CD4-positive, alpha-beta T cell (primary cell): ENCODE measurements at regions not wholly inside any gene's neighbourhood (a gene's known extent, or its start where the extent isn't known, plus 50 kb on each side); places are given as distances from the start of the nearest gene placed in this dataset.
"Not testable (repeated sequence)": the region's sequence is repeated elsewhere in the genome, so short reads cannot be mapped to it uniquely, and the experiment has no call there.

ENCODE experiments used
- ATAC-seq: fragments of 200-7000 bp; cut with Tn5 transposase; one replicate; pipeline ENCODE4 v1.10.0; 2022; ENCODE audit warnings: mild to moderate bottlenecking; ENCODE audit not compliant: poor library complexity
- CTCF ChIA-PET: fragments of 350-600 bp; sonication (Branson Sonifier 250); formaldehyde crosslinking; loops from one replicate; lab custom pipeline; 2021; ENCODE audit warnings: antibody characterized with exemption, inconsistent platforms; lab: Charles Lee
- POLR2A ChIA-PET: fragments of 350-600 bp; sonication (Branson Sonifier 250); formaldehyde crosslinking; loops from one replicate; lab custom pipeline; 2021; ENCODE audit warnings: antibody characterized with exemption, inconsistent platforms; lab: Charles Lee
- DNase-seq, 14 experiments: peaks; one replicate each; pipeline ENCODE4 v3.0.0-alpha.2; 2013 to 2020; ENCODE audit warnings: mixed read lengths in 2 of 14
- H3K27ac ChIP-seq, 2 donors: one replicate each; pipeline versions ENCODE4 v1.5.1 to v1.7.0; 2013; ENCODE audit warnings: low read length in 2 of 2, low read depth in 1 of 2, mild to moderate bottlenecking in 1 of 2
- H3K27me3 ChIP-seq, 2 experiments: 1 replicate in 1 of 2; 2 replicates in 1 of 2; pipeline versions ENCODE4 v1.6.1 to v1.7.0; 2013; ENCODE audit warnings: low read length in 2 of 2, control low read depth in 1 of 2, mild to moderate bottlenecking in 1 of 2, moderate library complexity in 1 of 2; ENCODE audit not compliant: insufficient read depth in 2 of 2, control insufficient read depth in 1 of 2
- H3K36me3 ChIP-seq: one replicate; pipeline ENCODE4 v1.6.1; 2013; ENCODE audit warnings: low read length, control low read depth; ENCODE audit not compliant: insufficient read depth
- H3K4me1 ChIP-seq: one replicate; pipeline ENCODE4 v1.6.1; 2013; ENCODE audit warnings: low read length, control low read depth; ENCODE audit not compliant: insufficient read depth
- H3K4me3 ChIP-seq: one replicate; pipeline ENCODE4 v1.5.1; 2013; ENCODE audit warnings: mild to moderate bottlenecking, low read length, moderate library complexity
- H3K9me3 ChIP-seq, 2 experiments: 1 replicate in 1 of 2; 2 replicates in 1 of 2; pipeline versions ENCODE4 v1.6.1 to v1.7.0; 2013; ENCODE audit warnings: low read length in 2 of 2, mild to moderate bottlenecking in 2 of 2, control low read depth in 1 of 2, moderate library complexity in 1 of 2; ENCODE audit not compliant: control insufficient read depth in 1 of 2, insufficient read depth in 1 of 2
- H3K27ac Mint-ChIP-seq: one replicate; pipeline ENCODE4 v1.8.0; 2020; ENCODE audit warnings: mixed read lengths
- H3K27me3 Mint-ChIP-seq: one replicate; pipeline ENCODE4 v1.8.0; 2021; ENCODE audit warnings: mixed read lengths
- H3K36me3 Mint-ChIP-seq: one replicate; pipeline ENCODE4 v1.8.0; 2021; ENCODE audit warnings: low read depth, mixed read lengths
- H3K4me1 Mint-ChIP-seq: one replicate; pipeline ENCODE4 v1.8.0; 2021; ENCODE audit warnings: low read depth, mixed read lengths
- H3K4me3 Mint-ChIP-seq: one replicate; pipeline ENCODE4 v1.8.0; 2020; ENCODE audit warnings: mild to moderate bottlenecking, mixed read lengths
- H3K9me3 Mint-ChIP-seq: one replicate; pipeline ENCODE4 v1.8.0; 2020; ENCODE audit warnings: mixed read lengths
- intact Hi-C, 2 experiments: fragments of 100-400 bp; cut with DNase I in 1 of 2; cut with micrococcal nuclease in 1 of 2; formaldehyde crosslinking; loops; one replicate each; pipeline versions ENCODE4 v1.15.1 to v1.9.0; 2023 to 2025; cut with DNase I, micrococcal nuclease
- TF ChIP-seq, protein P1 (sequence below): fragments of 200-600 bp; IDR thresholded peaks from one replicate; pipeline ENCODE4 v1.8.0; 2022; ENCODE audit warnings: antibody characterized with exemption, mild to moderate bottlenecking

DNA sequence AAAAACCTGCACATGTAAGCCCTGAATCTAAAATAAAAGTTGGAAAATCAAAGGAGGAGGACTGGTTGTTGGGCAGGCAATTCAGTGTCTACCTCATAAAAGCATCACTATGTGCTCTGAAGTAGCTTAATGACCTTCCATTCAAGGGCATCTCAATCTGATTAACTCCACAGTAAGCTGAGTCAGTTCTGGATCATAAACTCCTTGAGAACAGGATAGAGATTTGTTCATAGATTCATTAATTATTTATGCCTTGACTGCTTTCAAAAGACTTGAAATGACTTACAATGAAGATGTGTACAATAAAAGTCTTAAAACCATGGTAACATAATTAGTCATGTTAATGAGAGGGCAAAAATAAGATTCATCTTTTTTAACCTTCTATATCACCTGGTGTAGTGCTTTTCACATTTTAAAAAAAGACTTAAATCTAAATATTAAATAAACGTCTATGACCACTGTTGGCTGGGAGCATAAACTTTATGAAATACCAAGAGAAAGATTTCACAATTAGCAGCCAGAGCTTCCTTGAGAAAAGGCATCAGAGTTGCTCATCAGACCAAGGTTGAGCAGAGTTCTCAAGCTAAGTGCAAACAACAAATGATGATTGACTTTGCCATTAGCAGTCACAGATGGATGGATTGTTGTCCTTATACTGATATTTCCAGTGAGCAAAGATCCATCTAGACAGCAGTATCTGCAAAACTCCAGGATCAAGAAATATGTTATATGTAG is 237.3 kb upstream of the THUMPD2 start:
- ChIA-PET CTCF (no interaction called here), POLR2A (no interaction called here)
- no peak overlapping the region for H3K27ac ChIP-seq
- TF ChIP-seq, protein P1, sequence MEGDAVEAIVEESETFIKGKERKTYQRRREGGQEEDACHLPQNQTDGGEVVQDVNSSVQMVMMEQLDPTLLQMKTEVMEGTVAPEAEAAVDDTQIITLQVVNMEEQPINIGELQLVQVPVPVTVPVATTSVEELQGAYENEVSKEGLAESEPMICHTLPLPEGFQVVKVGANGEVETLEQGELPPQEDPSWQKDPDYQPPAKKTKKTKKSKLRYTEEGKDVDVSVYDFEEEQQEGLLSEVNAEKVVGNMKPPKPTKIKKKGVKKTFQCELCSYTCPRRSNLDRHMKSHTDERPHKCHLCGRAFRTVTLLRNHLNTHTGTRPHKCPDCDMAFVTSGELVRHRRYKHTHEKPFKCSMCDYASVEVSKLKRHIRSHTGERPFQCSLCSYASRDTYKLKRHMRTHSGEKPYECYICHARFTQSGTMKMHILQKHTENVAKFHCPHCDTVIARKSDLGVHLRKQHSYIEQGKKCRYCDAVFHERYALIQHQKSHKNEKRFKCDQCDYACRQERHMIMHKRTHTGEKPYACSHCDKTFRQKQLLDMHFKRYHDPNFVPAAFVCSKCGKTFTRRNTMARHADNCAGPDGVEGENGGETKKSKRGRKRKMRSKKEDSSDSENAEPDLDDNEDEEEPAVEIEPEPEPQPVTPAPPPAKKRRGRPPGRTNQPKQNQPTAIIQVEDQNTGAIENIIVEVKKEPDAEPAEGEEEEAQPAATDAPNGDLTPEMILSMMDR: no peak
- peaks cover 3 to 5% of the 10 kb centered on the region in 2 experiments for H3K9me3 ChIP-seq
- H3K9me3 Mint-ChIP-seq: peaks cover 16% of the 10 kb centered on the region
- ATAC-seq (no peak), DNase-seq (no peak)
- H3K4me1 Mint-ChIP-seq: no peaks in the 10 kb centered on the region
- H3K4me3 Mint-ChIP-seq: no peak overlapping the region
- no peak overlapping the region for H3K27ac Mint-ChIP-seq
- no peak overlapping the region for H3K4me3 ChIP-seq
- no peaks in the 10 kb centered on the region for H3K36me3 ChIP-seq
- no peaks in the 10 kb centered on the region for H3K27me3 Mint-ChIP-seq
- no peaks in the 10 kb centered on the region for H3K36me3 Mint-ChIP-seq
- no peaks in the 10 kb centered on the region for H3K4me1 ChIP-seq
- intact Hi-C loops: no loop called here
- no peaks in the 10 kb centered on the region for H3K27me3 ChIP-seq

DNA sequence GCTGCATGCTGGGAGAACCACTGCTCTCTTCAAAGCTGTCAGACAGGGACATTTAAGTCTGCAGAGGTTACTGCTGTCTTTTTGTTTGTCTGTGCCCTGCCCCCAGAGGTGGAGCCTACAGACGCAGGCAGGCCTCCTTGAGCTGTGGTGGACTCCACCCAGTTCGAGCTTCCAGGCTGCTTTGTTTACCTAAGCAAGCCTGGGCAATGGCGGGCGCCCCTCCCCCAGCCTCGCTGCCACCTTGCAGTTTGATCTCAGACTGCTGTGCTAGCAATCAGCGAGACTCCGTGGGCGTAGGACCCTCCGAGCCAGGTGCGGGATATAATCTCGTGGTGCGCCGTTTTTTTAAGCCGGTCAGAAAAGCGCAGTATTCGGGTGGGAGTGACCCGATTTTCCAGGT is 234.9 kb upstream of the THUMPD2 start:
- H3K27me3 ChIP-seq, DNase-seq, H3K4me3 ChIP-seq, H3K4me1 ChIP-seq, CTCF ChIA-PET, H3K27ac ChIP-seq, H3K36me3 Mint-ChIP-seq, POLR2A ChIA-PET, intact Hi-C loops, ATAC-seq, H3K9me3 Mint-ChIP-seq, H3K4me3 Mint-ChIP-seq, H3K27me3 Mint-ChIP-seq, H3K27ac Mint-ChIP-seq, H3K4me1 Mint-ChIP-seq, H3K9me3 ChIP-seq, H3K36me3 ChIP-seq: not testable (repeated sequence)

DNA sequence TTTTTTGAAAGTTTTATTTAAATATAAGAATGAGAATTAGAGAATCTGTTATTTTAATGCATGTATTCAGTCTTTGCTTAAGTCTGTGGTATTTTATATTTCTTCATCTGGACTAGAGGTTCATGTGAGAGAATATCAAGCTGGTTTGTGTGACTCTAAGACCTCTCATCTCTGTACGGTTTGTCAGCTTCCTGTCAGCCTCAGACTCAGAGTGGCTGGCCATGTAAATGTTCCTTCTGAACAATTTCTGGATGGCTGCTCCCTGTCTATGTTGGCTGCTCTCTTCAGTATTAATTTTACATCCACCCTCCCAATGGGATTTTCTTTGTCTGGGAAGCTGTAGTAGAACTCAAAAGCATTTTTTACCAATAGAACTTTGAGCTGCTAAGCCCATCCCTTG is 225.3 kb upstream of the THUMPD2 start:
- Mint-ChIP-seq H3K4me3 (no peak overlapping the region), H3K27me3 (no peaks in the 10 kb centered on the region), H3K27ac (no peak overlapping the region), H3K4me1 (no peaks in the 10 kb centered on the region), H3K36me3 (no peaks in the 10 kb centered on the region), H3K9me3 (no peaks in the 10 kb centered on the region)
- ChIA-PET CTCF (no interaction called here), POLR2A (no interaction called here)
- Histone ChIP-seq H3K9me3 (no peaks in the 10 kb centered on the region), H3K27me3 (no peaks in the 10 kb centered on the region), H3K4me1 (no peaks in the 10 kb centered on the region), H3K36me3 (no peaks in the 10 kb centered on the region), H3K4me3 (no peak overlapping the region), H3K27ac (no peak overlapping the region)
- TF ChIP-seq, protein P1: no peak
- no peak for DNase-seq
- no peak for ATAC-seq
- intact Hi-C loops: no loop called here

DNA sequence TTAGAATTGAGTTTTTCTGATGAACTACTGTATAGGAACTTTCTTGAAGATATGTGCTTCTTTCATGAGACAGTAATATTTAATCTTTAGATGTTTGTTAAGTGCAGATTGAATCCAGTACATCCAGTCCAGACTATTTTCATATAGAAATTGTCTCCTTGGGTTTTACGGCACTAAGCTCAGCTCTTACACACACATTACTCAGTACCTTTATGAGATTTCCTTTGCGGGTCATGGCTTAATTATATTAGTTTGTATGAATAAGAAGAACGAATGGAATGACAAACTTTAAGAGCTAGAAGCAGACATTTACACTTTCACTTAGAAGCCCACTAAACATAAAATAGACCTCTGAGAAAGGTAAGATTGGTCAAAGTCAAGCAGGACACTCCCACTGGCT is 223.3 kb upstream of the THUMPD2 start:
- no peak for DNase-seq
- Mint-ChIP-seq H3K4me1 (no peaks in the 10 kb centered on the region), H3K27ac (no peak overlapping the region), H3K27me3 (no peaks in the 10 kb centered on the region), H3K4me3 (no peak overlapping the region), H3K36me3 (no peaks in the 10 kb centered on the region), H3K9me3 (no peaks in the 10 kb centered on the region)
- Histone ChIP-seq H3K9me3 (no peaks in the 10 kb centered on the region), H3K36me3 (no peaks in the 10 kb centered on the region), H3K4me3 (no peak overlapping the region), H3K4me1 (no peaks in the 10 kb centered on the region), H3K27me3 (no peaks in the 10 kb centered on the region), H3K27ac (no peak overlapping the region)
- ATAC-seq: no peak
- intact Hi-C loops: no loop called here
- POLR2A ChIA-PET: no interaction called here
- TF ChIP-seq, protein P1: no peak
- CTCF ChIA-PET: no interaction called here
